Activated CD8-positive, alpha-beta T cell treated with anti-CD3 and anti-CD28 coated beads for 36 hours (primary cell): ENCODE measurements at regions not wholly inside any gene's neighbourhood (a gene's known extent, or its start where the extent isn't known, plus 50 kb on each side); places are given as distances from the start of the nearest gene placed in this dataset.

Experiments
- ATAC-seq: fragments of 200-7000 bp; cut with Tn5 transposase; one replicate; pipeline ENCODE4 v1.10.0; 2021; ENCODE audit warnings: mild to moderate bottlenecking, moderate library complexity
- CTCF ChIA-PET: fragments of 350-600 bp; sonication (Branson Sonifier 250); formaldehyde crosslinking; loops from one replicate; lab custom pipeline; 2021; ENCODE audit warnings: antibody characterized with exemption; lab: Charles Lee
- POLR2A ChIA-PET: fragments of 350-600 bp; sonication (Branson Sonifier 250); formaldehyde crosslinking; loops from one replicate; lab custom pipeline; 2021; ENCODE audit warnings: antibody characterized with exemption; lab: Charles Lee
- DNase-seq: peaks from one replicate; pipeline ENCODE4 v3.0.0-alpha.2; 2020
- H3K27ac Mint-ChIP-seq: one replicate; pipeline ENCODE4 v1.8.0; 2021; ENCODE audit warnings: mild to moderate bottlenecking, mixed read lengths
- H3K27me3 Mint-ChIP-seq: one replicate; pipeline ENCODE4 v1.8.0; 2021; ENCODE audit warnings: mixed read lengths
- H3K36me3 Mint-ChIP-seq: one replicate; pipeline ENCODE4 v1.8.0; 2021; ENCODE audit warnings: low read depth, mixed read lengths
- H3K4me1 Mint-ChIP-seq: one replicate; pipeline ENCODE4 v1.8.0; 2021; ENCODE audit warnings: low read depth, mixed read lengths
- H3K4me3 Mint-ChIP-seq: one replicate; pipeline ENCODE4 v1.8.0; 2021; ENCODE audit warnings: mild to moderate bottlenecking, moderate library complexity, mixed read lengths
- H3K9me3 Mint-ChIP-seq: one replicate; pipeline ENCODE4 v1.8.0; 2021; ENCODE audit warnings: mixed read lengths
- CTCF ChIP-seq: fragments of 200-600 bp; IDR thresholded peaks from one replicate; pipeline ENCODE4 v1.8.0; 2022; ENCODE audit warnings: antibody characterized with exemption, mild to moderate bottlenecking
- intact Hi-C: fragments of 100-400 bp; cut with micrococcal nuclease; formaldehyde crosslinking; loops from one replicate; pipeline ENCODE4 v1.10.0; 2022

- no peaks in the 10 kb centered on the region for H3K36me3 Mint-ChIP-seq
- no peak overlapping the region for H3K27ac Mint-ChIP-seq
- DNase-seq: no peak
- no peak for TF ChIP-seq CTCF
- H3K27me3 Mint-ChIP-seq: no peaks in the 10 kb centered on the region
- no peak for ATAC-seq
- H3K4me1 Mint-ChIP-seq: no peaks in the 10 kb centered on the region
- H3K9me3 Mint-ChIP-seq: no peaks in the 10 kb centered on the region
- ChIA-PET CTCF (no interaction called here), POLR2A (no interaction called here)
- H3K4me3 Mint-ChIP-seq: no peak overlapping the region
- intact Hi-C loops: no loop called here
Observed at GRCh38 chr4:44931720-44932119, 205.4 kb upstream of the GNPDA2 start.

- intact Hi-C loops: no loop called here
- no peak overlapping the region for H3K4me3 Mint-ChIP-seq
- TF ChIP-seq CTCF: no peak
- CTCF ChIA-PET: no interaction called here
- DNase-seq (no peak), ATAC-seq (no peak)
- H3K27me3 Mint-ChIP-seq: no peaks in the 10 kb centered on the region
- POLR2A ChIA-PET: no interaction called here
- H3K27ac Mint-ChIP-seq: no peak overlapping the region
- H3K36me3 Mint-ChIP-seq: no peaks in the 10 kb centered on the region
- no peaks in the 10 kb centered on the region for H3K9me3 Mint-ChIP-seq
- H3K4me1 Mint-ChIP-seq: no peaks in the 10 kb centered on the region
Observed at GRCh38 chr4:44928785-44929184, 202.4 kb upstream of the GNPDA2 start.

GRCh38 chr4:44927399-44928380 lies 201.3 kb upstream of the GNPDA2 start:
- Mint-ChIP-seq H3K4me3 (no peak overlapping the region), H3K9me3 (no peaks in the 10 kb centered on the region), H3K27me3 (no peaks in the 10 kb centered on the region), H3K4me1 (no peaks in the 10 kb centered on the region), H3K36me3 (no peaks in the 10 kb centered on the region), H3K27ac (no peak overlapping the region)
- POLR2A ChIA-PET: no interaction called here
- CTCF ChIA-PET: interaction anchor here (0.8 kb wide), 1 partner anchor 14 kb away, joined by 3 read pairs; no protein-coding TSS in a partner anchor
- ATAC-seq: no peak
- TF ChIP-seq CTCF: peak; percentile 57
- DNase-seq: no peak
- intact Hi-C loops: no loop called here

GRCh38 chr4:44916411-44916810 lies 190.1 kb upstream of the GNPDA2 start:
- H3K4me3 Mint-ChIP-seq: no peak overlapping the region

More at GRCh38 chr4:44916411-44916810, 190.1 kb upstream of the GNPDA2 start:
- POLR2A ChIA-PET: no interaction called here
- no peaks in the 10 kb centered on the region for H3K4me1 Mint-ChIP-seq
- no peaks in the 10 kb centered on the region for H3K9me3 Mint-ChIP-seq
- DNase-seq (no peak), ATAC-seq (no peak)
- no peaks in the 10 kb centered on the region for H3K27me3 Mint-ChIP-seq
- H3K36me3 Mint-ChIP-seq: no peaks in the 10 kb centered on the region
- no peak for TF ChIP-seq CTCF
- no peak overlapping the region for H3K27ac Mint-ChIP-seq
- intact Hi-C loops: no loop called here
- CTCF ChIA-PET: no interaction called here
